Heart right ventricle (tissue), 16 donors: ENCODE measurements at regions not wholly inside any gene's neighbourhood (a gene's known extent, or its start where the extent isn't known, plus 50 kb on each side); places are given as distances from the start of the nearest gene placed in this dataset.

Source experiments
- ATAC-seq, 8 donors: fragments of 200-7000 bp; cut with Tn5 transposase; one replicate each; pipeline ENCODE4 v1.9.1; 2020; ENCODE audit warnings: mild to moderate bottlenecking in 8 of 8, moderate library complexity in 8 of 8, moderate number of reproducible peaks in 1 of 8
- DNase-seq, 2 donors: peaks; one replicate each; pipeline ENCODE4 v3.0.0-alpha.2; 2020
- H3K27ac ChIP-seq, 10 donors: fragments of 200-600 bp; sonication (generic) in 2 of 10; one replicate each; pipeline versions ENCODE4 v1.5.0 to v1.8.0; 2020 to 2022; ENCODE audit warnings: mild to moderate bottlenecking in 3 of 10
- H3K27me3 ChIP-seq, 7 donors: fragments of 200-600 bp; one replicate each; pipeline ENCODE4 v1.8.0; 2021 to 2022; ENCODE audit warnings: mild to moderate bottlenecking in 2 of 7
- H3K36me3 ChIP-seq, 9 donors: fragments of 200-600 bp; sonication (generic) in 1 of 9; one replicate each; pipeline versions ENCODE4 v1.5.0 to v1.8.0; 2020 to 2022; ENCODE audit warnings: mild to moderate bottlenecking in 2 of 9
- H3K4me1 ChIP-seq, 9 donors: fragments of 200-600 bp; sonication (generic) in 1 of 9; one replicate each; pipeline versions ENCODE4 v1.5.0 to v1.8.0; 2020 to 2022; ENCODE audit warnings: mild to moderate bottlenecking in 4 of 9
- H3K4me3 ChIP-seq, 10 donors: fragments of 200-600 bp; sonication (generic) in 2 of 10; one replicate each; pipeline versions ENCODE4 v1.5.0 to v1.8.0; 2020 to 2022; ENCODE audit warnings: mild to moderate bottlenecking in 7 of 10, moderate library complexity in 2 of 10
- H3K9me3 ChIP-seq, 11 donors: fragments of 200-600 bp in 10 of 11; sonication (generic) in 2 of 11; one replicate each; pipeline versions ENCODE4 v1.5.0 to v1.8.0; 2013 to 2022; ENCODE audit warnings: mild to moderate bottlenecking in 2 of 11, control low read depth in 1 of 11, moderate library complexity in 1 of 11
- WGBS, 2 donors: extraction: QIAGEN DNeasy Blood & Tissue Kit; methylation state at CpG; one replicate each; pipeline ENCODE4 v1.1.7; 2013; ENCODE audit warnings: inconsistent platforms in 1 of 2; 5-methylcytosine and 5-hydroxymethylcytosine counted together
- intact Hi-C, 10 donors: fragments of 100-400 bp; cut with DNase I; formaldehyde crosslinking; loops; one replicate each; pipeline versions ENCODE4 v1.11.1 to v1.14.2; 2022
- TF ChIP-seq, protein P1 (sequence below), 9 donors: fragments of 200-600 bp; sonication (generic) in 2 of 9; IDR thresholded peaks; one replicate each; pipeline versions ENCODE4 v1.5.0 to v1.8.0; 2021 to 2022; ENCODE audit warnings: antibody characterized with exemption in 9 of 9, mild to moderate bottlenecking in 5 of 9, moderate library complexity in 1 of 9
- donor health status: Arrhythmogenic right ventricular cardiomyopathy.
- donor health status: ischemic (EF 13 %, LVEDD 7.1; RV severe dilation, severe dysfunction).
- donor health status: healthy with polysubstance abuse.
- donor health status: DM: no; HTN: yes; CAD: no.
- donor health status: DM: no; HTN: no; CAD: no.
- donor health status: ischemic (EF 25% LVEDD 6.9; RV normal size, moderate dysfunction).
- donor health status: ischemic (EF 25% LVEDD 5.7; RV mildly dilated, moderate dysfunction).
- donor health status: healthy.
- donor health status: DM: yes; HTN: yes; CAD: no.
- donor health status: Ischemic cardiomyopathy.
- donor health status: ischemic (EF 35%, LVEDD 5.7; RV mildly dilated, moderate dysfunction).
- donor health status: nonischemic (EF 11% LVEDD 7.7; RV severe dilation, severe dysfunction).
- donor health status: DM: yes; HTN: yes; CAD: no.
- donor health status: PGD.
- donor health status: ischemic (EF 29% LVEDD 5.4; RV normal size, mild dysfunction).
- donor health status: nonischemic (EF 23%, LVEDD 6.1; RV moderate dilation, normal function).

DNA sequence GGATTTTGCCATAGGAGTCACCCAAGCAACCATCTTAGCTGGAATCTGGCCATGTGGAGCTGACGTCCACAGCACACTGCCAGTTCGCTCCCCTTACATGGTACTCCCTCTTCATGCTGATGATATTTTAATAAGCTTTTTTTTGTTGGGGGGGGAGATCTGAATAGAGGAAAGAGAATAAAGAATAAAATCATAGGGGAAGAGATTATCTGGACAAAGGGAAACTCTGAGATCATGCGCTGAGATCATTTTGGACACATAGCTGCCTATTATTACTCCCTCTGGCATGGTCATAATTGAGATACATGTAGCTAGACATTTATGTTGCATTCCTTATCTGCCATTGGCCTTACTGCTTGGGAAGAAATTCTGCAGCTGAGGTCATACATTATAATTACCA lies 282.7 kb downstream of the HTR7 start:
- WGBS, 2 donors, result 47 to 59% methylated on average over 3 of the region's 3 CpGs
- no peaks in the 10 kb centered on the region for H3K9me3 ChIP-seq
- H3K27me3 ChIP-seq, result no peaks in the 10 kb centered on the region
- H3K4me1 ChIP-seq, result no peaks in the 10 kb centered on the region
- H3K27ac ChIP-seq, result no peak overlapping the region
- DNase-seq (no peak), ATAC-seq (no peak)
- intact Hi-C loops, result no loop called here
- no peaks in the 10 kb centered on the region for H3K36me3 ChIP-seq
- TF ChIP-seq, protein P1, sequence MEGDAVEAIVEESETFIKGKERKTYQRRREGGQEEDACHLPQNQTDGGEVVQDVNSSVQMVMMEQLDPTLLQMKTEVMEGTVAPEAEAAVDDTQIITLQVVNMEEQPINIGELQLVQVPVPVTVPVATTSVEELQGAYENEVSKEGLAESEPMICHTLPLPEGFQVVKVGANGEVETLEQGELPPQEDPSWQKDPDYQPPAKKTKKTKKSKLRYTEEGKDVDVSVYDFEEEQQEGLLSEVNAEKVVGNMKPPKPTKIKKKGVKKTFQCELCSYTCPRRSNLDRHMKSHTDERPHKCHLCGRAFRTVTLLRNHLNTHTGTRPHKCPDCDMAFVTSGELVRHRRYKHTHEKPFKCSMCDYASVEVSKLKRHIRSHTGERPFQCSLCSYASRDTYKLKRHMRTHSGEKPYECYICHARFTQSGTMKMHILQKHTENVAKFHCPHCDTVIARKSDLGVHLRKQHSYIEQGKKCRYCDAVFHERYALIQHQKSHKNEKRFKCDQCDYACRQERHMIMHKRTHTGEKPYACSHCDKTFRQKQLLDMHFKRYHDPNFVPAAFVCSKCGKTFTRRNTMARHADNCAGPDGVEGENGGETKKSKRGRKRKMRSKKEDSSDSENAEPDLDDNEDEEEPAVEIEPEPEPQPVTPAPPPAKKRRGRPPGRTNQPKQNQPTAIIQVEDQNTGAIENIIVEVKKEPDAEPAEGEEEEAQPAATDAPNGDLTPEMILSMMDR (IDR thresholded peaks at IDR 0.05), result no peak
- H3K4me3 ChIP-seq, result no peak overlapping the region

DNA sequence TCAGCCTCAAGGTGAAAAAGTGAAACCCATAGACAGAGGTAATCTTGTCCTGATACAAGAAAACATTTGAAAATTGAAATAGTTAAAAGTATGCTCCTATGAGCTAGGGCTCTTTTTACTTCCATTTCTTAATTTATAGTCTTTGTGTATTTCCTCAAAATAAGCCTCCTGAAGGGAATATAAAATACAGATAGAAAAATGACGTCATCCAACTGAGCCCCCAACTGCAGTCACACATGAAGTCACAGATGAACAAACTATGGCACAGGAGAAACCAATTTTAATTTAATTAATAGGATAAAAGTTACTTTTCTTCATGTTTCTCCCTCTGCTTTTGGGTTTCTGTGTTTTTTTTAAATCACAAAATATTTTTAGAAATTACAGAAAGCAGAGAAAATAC lies 280.3 kb downstream of the HTR7 start:
- no peaks in the 10 kb centered on the region for H3K9me3 ChIP-seq
- no peak for ATAC-seq
- no peaks in the 10 kb centered on the region for H3K36me3 ChIP-seq
- no peak overlapping the region for H3K27ac ChIP-seq
- no peaks in the 10 kb centered on the region for H3K27me3 ChIP-seq
- WGBS, 2 donors, result 52 to 59% methylated on average over 1 of the region's 1 CpG
- TF ChIP-seq, protein P1 (IDR thresholded peaks at IDR 0.05), result no peak
- DNase-seq, result no peak
- no peaks in the 10 kb centered on the region for H3K4me1 ChIP-seq
- H3K4me3 ChIP-seq, result no peak overlapping the region
- intact Hi-C loops, result no loop called here

DNA sequence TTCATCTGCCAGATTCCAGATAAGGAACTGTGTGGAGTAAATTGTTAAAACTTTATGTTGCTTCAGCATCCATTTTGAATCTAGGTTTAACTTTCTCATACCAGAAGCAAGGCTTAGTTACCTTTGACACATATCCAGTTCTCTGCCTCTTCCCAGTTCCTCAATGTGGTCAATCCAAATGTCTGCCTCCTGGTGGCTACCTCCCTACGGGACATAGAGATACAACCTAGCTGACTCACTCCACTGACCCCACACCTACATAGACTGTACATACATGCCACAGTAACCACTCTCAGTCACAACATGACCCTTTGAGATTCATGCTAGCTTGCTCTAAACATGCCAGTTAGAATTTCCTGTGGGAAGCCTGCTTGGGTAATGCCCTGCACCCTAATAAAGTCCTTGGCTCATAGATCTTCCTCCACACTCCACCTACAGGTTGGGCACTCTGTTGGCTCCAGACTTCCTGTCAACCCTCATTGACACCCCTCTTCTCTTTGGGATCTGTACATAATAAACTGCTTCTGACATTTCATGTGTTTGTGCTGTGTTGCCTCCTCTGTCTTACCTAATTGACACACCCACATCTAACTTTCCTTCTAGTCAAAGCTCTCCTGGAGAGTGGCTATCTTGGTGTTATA lies 278.1 kb downstream of the HTR7 start:
- ATAC-seq (no peak), DNase-seq (no peak)
- no peaks in the 10 kb centered on the region for H3K36me3 ChIP-seq
- H3K27ac ChIP-seq, result no peak overlapping the region
- H3K4me1 ChIP-seq, result no peaks in the 10 kb centered on the region
- TF ChIP-seq, protein P1 (IDR thresholded peaks at IDR 0.05), result peak in 1 of 9 donors; percentile 17
- no peaks in the 10 kb centered on the region for H3K27me3 ChIP-seq
- WGBS, 2 donors, result 54 to 56% methylated on average over 1 of the region's 1 CpG
- H3K9me3 ChIP-seq, result no peaks in the 10 kb centered on the region
- H3K4me3 ChIP-seq, result no peak overlapping the region
- intact Hi-C loops, result no loop called here

DNA sequence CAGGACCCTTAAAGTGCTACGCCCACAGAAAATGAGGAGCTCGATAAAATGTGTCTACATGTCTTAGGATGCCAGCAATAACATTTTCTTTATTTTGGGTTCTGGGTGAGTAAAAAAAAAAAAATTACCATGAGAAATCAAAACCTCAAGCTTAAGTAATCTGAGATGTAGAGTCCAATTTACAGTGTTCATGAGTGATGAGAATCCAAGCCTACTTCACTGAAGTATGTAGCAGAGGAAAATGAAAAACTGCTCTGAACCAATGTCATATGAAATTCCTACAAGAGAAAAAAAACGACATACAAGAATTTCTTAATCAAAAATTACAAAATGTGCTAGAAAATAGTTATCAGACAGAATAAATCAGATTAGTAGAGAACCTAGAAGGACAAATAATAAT lies 274.4 kb downstream of the HTR7 start:
- H3K4me3 ChIP-seq, result no peak overlapping the region
- DNase-seq (no peak), ATAC-seq (no peak)
- no peaks in the 10 kb centered on the region for H3K4me1 ChIP-seq
- intact Hi-C loops, result no loop called here
- no peaks in the 10 kb centered on the region for H3K9me3 ChIP-seq
- WGBS, 2 donors, result 55 to 81% methylated on average over 3 of the region's 3 CpGs
- no peaks in the 10 kb centered on the region for H3K36me3 ChIP-seq
- H3K27me3 ChIP-seq, result no peaks in the 10 kb centered on the region
- TF ChIP-seq, protein P1 (IDR thresholded peaks at IDR 0.05), result no peak
- H3K27ac ChIP-seq, result no peak overlapping the region
